Fibroblast of lung (primary cell): ENCODE measurements at regions not wholly inside any gene's neighbourhood (a gene's known extent, or its start where the extent isn't known, plus 50 kb on each side); places are given as distances from the start of the nearest gene placed in this dataset.

Experiments used
- DNase-seq, 2 donors: peaks; one replicate each; pipeline versions ENCODE4 v3.0.0 to v3.0.0-alpha.2; 2010; ENCODE audit warnings: low read depth in 2 of 2
- H2AFZ ChIP-seq: 2 replicates; pipeline ENCODE4 v1.5.1; 2012; ENCODE audit warnings: low read length, control low read depth, inconsistent platforms
- H3K27ac ChIP-seq: 2 replicates; pipeline ENCODE4 v1.5.1; 2011; ENCODE audit warnings: low read length, control low read depth; ENCODE audit not compliant: insufficient read depth
- H3K27me3 ChIP-seq: 2 replicates; pipeline ENCODE4 v1.5.1; 2011; ENCODE audit warnings: mild to moderate bottlenecking, low read length; ENCODE audit not compliant: control insufficient read depth, insufficient read depth
- H3K36me3 ChIP-seq: 2 replicates; pipeline ENCODE4 v1.5.1; 2011; ENCODE audit warnings: low read length; ENCODE audit not compliant: control insufficient read depth, insufficient read depth
- H3K4me1 ChIP-seq: 2 replicates; pipeline ENCODE4 v1.5.1; 2011; ENCODE audit warnings: low read length; ENCODE audit not compliant: control insufficient read depth, insufficient read depth; ENCODE audit errors: extremely low read depth
- H3K4me2 ChIP-seq: 2 replicates; pipeline ENCODE4 v1.5.1; 2011; ENCODE audit warnings: low read length, control low read depth; ENCODE audit not compliant: insufficient read depth; ENCODE audit errors: extremely low read depth
- H3K4me3 ChIP-seq, 4 experiments: fragments of 200-600 bp in 1 of 4; sonication (generic) in 1 of 4; replicated peaks in 1 of 4; 2 replicates each; pipeline ENCODE4 v1.5.1; 2011 to 2016; ENCODE audit warnings: low read length in 4 of 4, low read depth in 3 of 4, mild to moderate bottlenecking in 3 of 4, control low read depth in 2 of 4, inconsistent platforms in 1 of 4, mixed read lengths in 1 of 4; ENCODE audit not compliant: insufficient read depth in 1 of 4; ENCODE audit errors: control extremely low read depth in 1 of 4
- H3K79me2 ChIP-seq: 2 replicates; pipeline ENCODE4 v1.5.1; 2012; ENCODE audit warnings: mild to moderate bottlenecking, low read length, inconsistent platforms; ENCODE audit not compliant: control insufficient read depth, insufficient read depth
- H3K9ac ChIP-seq: 2 replicates; pipeline ENCODE4 v1.5.1; 2011; ENCODE audit warnings: mild to moderate bottlenecking, low read length, control low read depth; ENCODE audit not compliant: insufficient read depth
- H3K9me3 ChIP-seq: 2 replicates; pipeline ENCODE4 v1.5.1; 2012; ENCODE audit warnings: low read depth, low read length; ENCODE audit not compliant: control insufficient read depth, insufficient read depth
- H4K20me1 ChIP-seq: 2 replicates; pipeline ENCODE4 v1.5.1; 2011; ENCODE audit warnings: low read length; ENCODE audit not compliant: control insufficient read depth, insufficient read depth; ENCODE audit errors: extremely low read depth
- CTCF ChIP-seq, 2 donors: IDR thresholded peaks in 1 of 2; conservative IDR thresholded peaks in 1 of 2; 1 replicate in 1 of 2; 2 replicates in 1 of 2; pipeline ENCODE4 v1.5.1; 2011 to 2012; ENCODE audit warnings: low read length in 2 of 2, control low read depth in 1 of 2, inconsistent platforms in 1 of 2, low read depth in 1 of 2, mild to moderate bottlenecking in 1 of 2
- EZH2 ChIP-seq: IDR thresholded peaks from 2 replicates; pipeline ENCODE4 v1.5.1; 2012; ENCODE audit warnings: low read length, control low read depth, mild to moderate bottlenecking; ENCODE audit errors: missing control alignments

DNA sequence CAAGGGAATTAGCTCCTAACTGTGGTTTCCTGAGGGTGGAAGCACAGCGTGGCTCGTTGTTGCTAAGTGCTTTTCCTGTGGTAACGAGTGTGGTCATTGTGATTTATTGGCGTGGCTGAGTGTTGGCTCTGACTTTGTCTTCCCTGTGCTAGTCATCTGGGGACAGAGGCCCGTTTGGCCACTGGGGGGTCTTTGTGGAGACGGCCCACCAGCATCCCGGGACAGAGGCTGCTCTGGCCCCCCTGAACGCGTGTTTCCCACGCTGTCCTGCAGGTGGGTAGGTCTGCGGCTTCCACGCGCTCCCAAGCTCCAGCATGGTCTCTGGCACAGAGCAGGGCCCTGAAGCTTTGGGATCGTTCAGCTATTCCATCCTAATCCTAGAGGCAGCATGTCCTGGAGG, 1040.0 kb downstream of the TBC1D22A start:
- no peak for DNase-seq

DNA sequence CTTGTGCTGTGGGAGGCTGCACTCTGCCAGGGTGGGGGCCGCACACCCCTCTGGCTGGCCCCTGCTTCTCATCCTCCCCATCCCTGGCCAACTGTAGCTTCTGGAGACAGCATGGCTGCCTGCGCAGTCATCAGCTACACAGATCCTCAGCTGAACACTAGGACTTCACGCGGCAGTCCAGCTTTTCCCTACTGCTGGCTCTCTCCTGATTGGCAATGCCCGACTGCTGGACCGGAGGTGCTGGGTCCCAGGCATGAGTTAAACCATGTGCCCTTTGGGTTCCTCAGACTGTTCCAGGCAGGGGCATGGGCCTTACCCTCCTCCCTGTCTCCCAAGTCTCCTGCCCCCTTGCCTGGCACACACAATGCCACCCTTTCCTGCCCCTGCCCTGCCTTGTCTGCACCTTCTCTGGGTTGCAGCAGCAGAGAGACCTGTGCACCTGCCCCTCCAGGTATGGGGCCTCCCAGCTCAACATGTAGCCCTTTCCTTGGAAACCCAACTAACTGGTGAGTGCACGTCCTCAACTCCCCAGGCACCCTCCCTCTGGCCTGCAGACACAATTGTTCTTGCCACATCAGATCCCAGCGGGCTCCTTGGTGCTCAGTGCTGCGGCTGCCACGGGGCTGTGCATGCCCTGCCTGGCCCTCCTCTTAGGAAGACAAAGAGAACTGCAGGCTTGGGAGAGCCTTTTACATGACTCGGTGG, 1039.2 kb downstream of the TBC1D22A start:
- H3K9me3 ChIP-seq = no peaks in the 10 kb centered on the region
- no peak overlapping the region for H2AFZ ChIP-seq
- no peaks in the 10 kb centered on the region for H3K79me2 ChIP-seq
- no peak overlapping the region for H3K9ac ChIP-seq
- no peaks in the 10 kb centered on the region for H3K27me3 ChIP-seq
- H3K27ac ChIP-seq = no peak overlapping the region
- no peaks in the 10 kb centered on the region for H3K36me3 ChIP-seq
- no peak overlapping the region for H3K4me2 ChIP-seq
- TF ChIP-seq EZH2 (no peak), CTCF (conservative IDR thresholded peaks at IDR 0.05 in 1 of 2, IDR thresholded peaks at IDR 0.05 in 1 of 2; ENCODE audit: low read depth in 1 of 2, low read length in 2 of 2) (no peak)
- no peak for DNase-seq
- H4K20me1 ChIP-seq = no peaks in the 10 kb centered on the region
- no peak overlapping the region for H3K4me3 ChIP-seq
- H3K4me1 ChIP-seq = no peaks in the 10 kb centered on the region

More for the DNA sequence above, 1040.0 kb downstream of the TBC1D22A start:
- Histone ChIP-seq H3K4me1 (no peaks in the 10 kb centered on the region), H2AFZ (no peak overlapping the region), H3K79me2 (no peaks in the 10 kb centered on the region), H4K20me1 (no peaks in the 10 kb centered on the region), H3K36me3 (no peaks in the 10 kb centered on the region), H3K4me2 (no peak overlapping the region), H3K27ac (no peak overlapping the region), H3K4me3 (no peak overlapping the region), H3K27me3 (no peaks in the 10 kb centered on the region), H3K9ac (no peak overlapping the region), H3K9me3 (no peaks in the 10 kb centered on the region)
- TF ChIP-seq CTCF (conservative IDR thresholded peaks at IDR 0.05 in 1 of 2, IDR thresholded peaks at IDR 0.05 in 1 of 2; ENCODE audit: low read depth in 1 of 2, low read length in 2 of 2) (no peak), EZH2 (no peak)

DNA sequence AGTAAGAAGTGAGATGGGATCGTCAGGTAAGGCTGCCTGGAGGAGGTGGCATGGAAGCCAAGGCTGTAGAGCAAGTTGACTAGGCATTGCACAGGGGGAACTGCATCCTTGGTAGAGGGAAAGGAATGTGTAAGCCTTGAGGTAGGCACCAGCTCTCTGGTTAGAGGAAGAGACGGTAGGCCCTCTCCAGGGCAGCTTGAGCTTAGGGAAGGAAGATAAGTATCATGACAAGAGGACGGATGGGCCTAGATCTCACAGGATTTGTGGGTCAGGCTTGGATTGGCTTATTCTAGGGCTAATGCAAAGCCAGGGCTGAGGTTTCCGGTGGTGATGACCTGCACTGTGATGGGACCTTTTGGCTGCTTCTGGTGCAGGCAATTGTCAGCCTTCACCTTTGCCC, 1035.8 kb downstream of the TBC1D22A start:
- no peak overlapping the region for H3K9ac ChIP-seq
- no peaks in the 10 kb centered on the region for H3K4me1 ChIP-seq
- TF ChIP-seq EZH2 (no peak), CTCF (conservative IDR thresholded peaks at IDR 0.05 in 1 of 2, IDR thresholded peaks at IDR 0.05 in 1 of 2; ENCODE audit: low read depth in 1 of 2, low read length in 2 of 2) (no peak)
- DNase-seq = no peak
- H3K27me3 ChIP-seq = no peaks in the 10 kb centered on the region
- no peaks in the 10 kb centered on the region for H3K36me3 ChIP-seq
- no peak overlapping the region for H2AFZ ChIP-seq
- no peaks in the 10 kb centered on the region for H3K9me3 ChIP-seq
- no peak overlapping the region for H3K4me3 ChIP-seq
- no peaks in the 10 kb centered on the region for H3K79me2 ChIP-seq
- H3K4me2 ChIP-seq = no peak overlapping the region
- H4K20me1 ChIP-seq = no peaks in the 10 kb centered on the region
- no peak overlapping the region for H3K27ac ChIP-seq
